Common myeloid progenitor, CD34-positive (primary cell): ENCODE measurements at regions not wholly inside any gene's neighbourhood (a gene's known extent, or its start where the extent isn't known, plus 50 kb on each side); places are given as distances from the start of the nearest gene placed in this dataset.
A peak's percentile ranks its signal among the peaks of the same experiment; 100 is the strongest.

ENCODE experiments used
- CTCF ChIA-PET: fragments of 350-600 bp; sonication (Branson Sonifier 250); formaldehyde crosslinking; loops from one replicate; lab custom pipeline; 2021; ENCODE audit warnings: antibody characterized with exemption; lab: Charles Lee
- POLR2A ChIA-PET: fragments of 350-600 bp; sonication (Branson Sonifier 250); formaldehyde crosslinking; loops from one replicate; lab custom pipeline; 2021; ENCODE audit warnings: antibody characterized with exemption; lab: Charles Lee
- DNase-seq, 3 donors: peaks; one replicate each; pipeline versions ENCODE4 v3.0.0 to v3.0.0-alpha.2; 2013
- H3K27ac ChIP-seq, 2 experiments: 1 replicate in 1 of 2; 2 replicates in 1 of 2; pipeline ENCODE4 v1.7.0; 2013; ENCODE audit warnings: inconsistent platforms in 2 of 2, low read length in 2 of 2, mild to moderate bottlenecking in 2 of 2, low read depth in 1 of 2, moderate library complexity in 1 of 2; ENCODE audit not compliant: severe bottlenecking in 2 of 2, insufficient read depth in 1 of 2, poor library complexity in 1 of 2
- H3K27me3 ChIP-seq, 5 experiments: replicated peaks in 2 of 5; 1 replicate in 3 of 5; 2 replicates in 2 of 5; pipeline versions ENCODE4 v1.6.1 to v1.7.0; 2013; ENCODE audit warnings: low read length in 4 of 5, mild to moderate bottlenecking in 2 of 5, moderate library complexity in 2 of 5, inconsistent platforms in 1 of 5; ENCODE audit not compliant: insufficient read depth in 5 of 5, control insufficient read depth in 4 of 5
- H3K36me3 ChIP-seq, 4 experiments: 1 replicate in 2 of 4; 2 replicates in 2 of 4; pipeline versions ENCODE4 v1.6.1 to v1.7.0; 2013; ENCODE audit warnings: low read length in 3 of 4, control low read depth in 1 of 4, mild to moderate bottlenecking in 1 of 4; ENCODE audit not compliant: control insufficient read depth in 4 of 4, insufficient read depth in 4 of 4
- H3K4me1 ChIP-seq, 4 experiments: 1 replicate in 3 of 4; 2 replicates in 1 of 4; pipeline versions ENCODE4 v1.6.1 to v1.7.1; 2013; ENCODE audit warnings: low read length in 3 of 4, mild to moderate bottlenecking in 3 of 4, control low read depth in 1 of 4, inconsistent platforms in 1 of 4, moderate library complexity in 1 of 4; ENCODE audit not compliant: control insufficient read depth in 4 of 4, insufficient read depth in 4 of 4; ENCODE audit errors: control extremely low read depth in 1 of 4
- H3K4me3 ChIP-seq, 7 experiments: 1 replicate in 4 of 7; 2 replicates in 3 of 7; pipeline versions ENCODE4 v1.5.1 to v1.7.0; 2013; ENCODE audit warnings: mild to moderate bottlenecking in 7 of 7, low read length in 6 of 7, moderate library complexity in 6 of 7, inconsistent platforms in 2 of 7, low read depth in 2 of 7, control low read depth in 1 of 7; ENCODE audit not compliant: insufficient read depth in 4 of 7, control insufficient read depth in 1 of 7; ENCODE audit errors: extremely low read depth in 1 of 7
- H3K9me3 ChIP-seq, 5 experiments: 1 replicate in 4 of 5; 2 replicates in 1 of 5; pipeline versions ENCODE4 v1.6.1 to v1.7.1; 2013; ENCODE audit warnings: low read length in 4 of 5, mild to moderate bottlenecking in 2 of 5, inconsistent platforms in 1 of 5, low read depth in 1 of 5, moderate library complexity in 1 of 5; ENCODE audit not compliant: control insufficient read depth in 4 of 5, insufficient read depth in 2 of 5; ENCODE audit errors: control extremely low read depth in 1 of 5
- WGBS: methylation state at CpG from one replicate; pipeline ENCODE4 v1.1.5; 2013; ENCODE audit not compliant: insufficient coverage; 5-methylcytosine and 5-hydroxymethylcytosine counted together

GRCh38 chr15:100710222-100710621 lies 107.8 kb downstream of the ASB7 start:
- no peak overlapping the region for H3K4me3 ChIP-seq
- CTCF ChIA-PET: no interaction called here
- H3K36me3 ChIP-seq: no peaks in the 10 kb centered on the region
- peaks cover 0 to 2% (median 0%) of the 10 kb centered on the region in 5 experiments for H3K27me3 ChIP-seq
- H3K27ac ChIP-seq: no peak overlapping the region
- H3K9me3 ChIP-seq: peaks cover 0 to 2% (median 0%) of the 10 kb centered on the region in 5 experiments
- WGBS: 45% methylated on average over 2 of the region's 2 CpGs
- H3K4me1 ChIP-seq: no peaks in the 10 kb centered on the region
- DNase-seq: peak in 1 of 3 donors; percentile 7
- POLR2A ChIA-PET: no interaction called here

GRCh38 chr15:100710744-100711515 lies 108.5 kb downstream of the ASB7 start:
- Histone ChIP-seq H3K9me3 (peaks cover 0 to 2% (median 0%) of the 10 kb centered on the region in 5 experiments), H3K27ac (no peak overlapping the region), H3K4me3 (no peak overlapping the region), H3K36me3 (no peaks in the 10 kb centered on the region), H3K4me1 (no peaks in the 10 kb centered on the region), H3K27me3 (peaks cover 0 to 2% (median 0%) of the 10 kb centered on the region in 5 experiments)
- POLR2A ChIA-PET: no interaction called here
- no peak for DNase-seq
- CTCF ChIA-PET: no interaction called here
- 95% methylated on average over 15 of the region's 16 CpGs for WGBS

- H3K27me3 ChIP-seq: peaks cover 0 to 2% (median 0%) of the 10 kb centered on the region in 5 experiments
- POLR2A ChIA-PET: no interaction called here
- H3K27ac ChIP-seq: no peak overlapping the region
- CTCF ChIA-PET: no interaction called here
- peaks cover 0 to 2% (median 0%) of the 10 kb centered on the region in 5 experiments for H3K9me3 ChIP-seq
- no peaks in the 10 kb centered on the region for H3K36me3 ChIP-seq
- no peaks in the 10 kb centered on the region for H3K4me1 ChIP-seq
- H3K4me3 ChIP-seq: no peak overlapping the region
- DNase-seq: peak in 1 of 3 donors; percentile 3
- 85% methylated on average over 5 of the region's 9 CpGs for WGBS
Measured at GRCh38 chr15:100711516-100712021, 109.2 kb downstream of the ASB7 start.

GRCh38 chr15:100712226-100712625 lies 109.8 kb downstream of the ASB7 start:
- 92% methylated on average over 6 of the region's 8 CpGs for WGBS
- Histone ChIP-seq H3K27ac (no peak overlapping the region), H3K9me3 (peaks cover 0 to 2% (median 0%) of the 10 kb centered on the region in 5 experiments), H3K36me3 (no peaks in the 10 kb centered on the region), H3K27me3 (peaks cover 0 to 2% (median 0%) of the 10 kb centered on the region in 5 experiments), H3K4me3 (no peak overlapping the region), H3K4me1 (no peaks in the 10 kb centered on the region)
- ChIA-PET CTCF (no interaction called here), POLR2A (no interaction called here)
- DNase-seq: no peak

GRCh38 chr15:100713163-100713867 lies 110.9 kb downstream of the ASB7 start:
- no peak for DNase-seq
- Histone ChIP-seq H3K27me3 (peaks cover 0 to 2% (median 0%) of the 10 kb centered on the region in 5 experiments), H3K36me3 (no peaks in the 10 kb centered on the region), H3K9me3 (peaks cover 0 to 2% (median 0%) of the 10 kb centered on the region in 5 experiments), H3K27ac (no peak overlapping the region), H3K4me1 (no peaks in the 10 kb centered on the region), H3K4me3 (no peak overlapping the region)
- POLR2A ChIA-PET: no interaction called here
- WGBS: 89% methylated on average over 22 of the region's 22 CpGs
- CTCF ChIA-PET: no interaction called here

GRCh38 chr15:100714034-100714748 lies 111.8 kb downstream of the ASB7 start:
- Histone ChIP-seq H3K4me3 (no peak overlapping the region), H3K9me3 (peaks cover 0 to 2% (median 0%) of the 10 kb centered on the region in 5 experiments), H3K4me1 (no peaks in the 10 kb centered on the region), H3K27ac (no peak overlapping the region), H3K36me3 (no peaks in the 10 kb centered on the region), H3K27me3 (peaks cover 0 to 2% (median 0%) of the 10 kb centered on the region in 5 experiments)
- DNase-seq: no peak
- ChIA-PET POLR2A (no interaction called here), CTCF (no interaction called here)
- WGBS: 97% methylated on average over 6 of the region's 13 CpGs
